ENCODE measurements at regions not wholly inside any gene's neighbourhood (a gene's known extent, or its start where the extent isn't known, plus 50 kb on each side); places are given as distances from the start of the nearest gene placed in this dataset.
"Not testable (repeated sequence)": the region's sequence is repeated elsewhere in the genome, so short reads cannot be mapped to it uniquely, and the experiment has no call there.

DNA sequence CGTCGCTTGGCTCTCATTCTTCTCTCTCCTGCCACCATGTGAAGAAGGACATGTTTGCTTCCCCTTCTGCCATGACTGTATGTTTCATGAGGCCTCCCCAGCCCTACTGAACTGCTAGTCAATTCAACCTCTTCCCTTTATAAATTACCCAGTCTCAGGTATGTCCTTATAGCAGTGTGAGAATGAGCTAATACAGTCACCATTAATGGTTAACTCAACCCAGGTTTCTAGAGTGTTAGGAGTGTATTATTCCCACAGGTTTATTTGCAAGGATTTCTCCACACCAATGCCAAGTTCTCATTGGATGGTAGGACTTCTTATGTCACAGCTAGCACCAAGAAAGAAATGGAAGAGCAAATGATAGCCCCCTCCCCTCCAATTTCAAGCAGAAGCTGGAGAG is 71.9 kb downstream of the DYNAP start:
- Mint-ChIP-seq H3K4me3 (no peak overlapping the region), H3K27ac (no peak overlapping the region), H3K4me1 (ENCODE audit: low read depth) (no peaks in the 10 kb centered on the region), H3K9me3 (no peaks in the 10 kb centered on the region), H3K36me3 (ENCODE audit: low read depth) (no peaks in the 10 kb centered on the region), H3K27me3 (ENCODE audit: insufficient read depth) (no peaks in the 10 kb centered on the region)
- TF ChIP-seq, protein P1, sequence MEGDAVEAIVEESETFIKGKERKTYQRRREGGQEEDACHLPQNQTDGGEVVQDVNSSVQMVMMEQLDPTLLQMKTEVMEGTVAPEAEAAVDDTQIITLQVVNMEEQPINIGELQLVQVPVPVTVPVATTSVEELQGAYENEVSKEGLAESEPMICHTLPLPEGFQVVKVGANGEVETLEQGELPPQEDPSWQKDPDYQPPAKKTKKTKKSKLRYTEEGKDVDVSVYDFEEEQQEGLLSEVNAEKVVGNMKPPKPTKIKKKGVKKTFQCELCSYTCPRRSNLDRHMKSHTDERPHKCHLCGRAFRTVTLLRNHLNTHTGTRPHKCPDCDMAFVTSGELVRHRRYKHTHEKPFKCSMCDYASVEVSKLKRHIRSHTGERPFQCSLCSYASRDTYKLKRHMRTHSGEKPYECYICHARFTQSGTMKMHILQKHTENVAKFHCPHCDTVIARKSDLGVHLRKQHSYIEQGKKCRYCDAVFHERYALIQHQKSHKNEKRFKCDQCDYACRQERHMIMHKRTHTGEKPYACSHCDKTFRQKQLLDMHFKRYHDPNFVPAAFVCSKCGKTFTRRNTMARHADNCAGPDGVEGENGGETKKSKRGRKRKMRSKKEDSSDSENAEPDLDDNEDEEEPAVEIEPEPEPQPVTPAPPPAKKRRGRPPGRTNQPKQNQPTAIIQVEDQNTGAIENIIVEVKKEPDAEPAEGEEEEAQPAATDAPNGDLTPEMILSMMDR (IDR thresholded peaks at IDR 0.05): no peak
- no peak for DNase-seq

DNA sequence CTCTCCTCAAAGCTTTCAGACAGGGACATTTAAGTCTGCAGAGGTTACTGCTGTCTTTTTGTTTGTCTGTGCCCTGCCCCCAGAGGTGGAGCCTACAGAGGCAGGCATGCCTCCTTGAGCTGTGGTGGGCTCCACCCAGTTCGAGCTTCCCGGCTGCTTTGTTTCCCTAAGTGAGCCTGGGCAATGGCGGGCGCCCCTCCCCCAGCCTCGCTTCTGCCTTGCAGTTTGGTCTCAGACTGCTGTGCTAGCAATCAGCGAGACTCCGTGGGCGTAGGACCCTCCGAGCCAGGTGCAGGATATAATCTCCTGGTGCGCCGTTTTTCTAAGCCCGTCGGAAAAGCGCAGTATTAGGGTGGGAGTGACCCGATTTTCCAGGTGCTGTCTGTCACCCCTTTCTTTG is 78.7 kb downstream of the DYNAP start:
- not testable (repeated sequence) for H3K9me3 Mint-ChIP-seq; H3K36me3 Mint-ChIP-seq (ENCODE audit: low read depth); H3K27ac Mint-ChIP-seq; H3K4me3 Mint-ChIP-seq; H3K27me3 Mint-ChIP-seq (ENCODE audit: insufficient read depth); H3K4me1 Mint-ChIP-seq (ENCODE audit: low read depth); DNase-seq

DNA sequence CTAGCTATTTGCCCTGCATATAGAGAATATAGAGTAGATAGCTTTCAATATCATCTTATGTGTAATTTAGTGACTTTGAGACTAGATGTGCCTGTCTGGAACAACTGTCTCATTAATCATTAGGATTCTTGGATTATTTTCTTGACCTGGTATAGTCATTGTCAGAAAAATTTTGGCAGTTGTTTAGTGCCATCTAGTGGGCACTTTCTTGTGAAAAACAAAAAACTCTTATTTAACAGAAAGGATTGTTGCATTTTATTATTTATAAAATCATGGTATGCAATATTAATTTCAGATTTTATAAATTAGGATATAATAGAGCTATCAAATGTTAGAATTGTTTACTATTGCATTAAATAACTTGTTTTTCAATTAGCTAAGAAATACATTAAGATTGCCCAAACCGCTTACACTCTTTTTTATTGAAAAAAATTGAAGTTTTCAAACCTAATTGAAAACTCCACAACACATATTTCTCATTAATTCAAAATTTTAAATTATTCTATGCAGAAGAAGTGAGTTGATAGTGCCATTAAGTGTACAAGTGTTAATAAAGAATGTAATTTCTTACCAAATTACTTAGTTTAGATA is 80.3 kb downstream of the DYNAP start:
- peak; percentile 40 for DNase-seq

DNA sequence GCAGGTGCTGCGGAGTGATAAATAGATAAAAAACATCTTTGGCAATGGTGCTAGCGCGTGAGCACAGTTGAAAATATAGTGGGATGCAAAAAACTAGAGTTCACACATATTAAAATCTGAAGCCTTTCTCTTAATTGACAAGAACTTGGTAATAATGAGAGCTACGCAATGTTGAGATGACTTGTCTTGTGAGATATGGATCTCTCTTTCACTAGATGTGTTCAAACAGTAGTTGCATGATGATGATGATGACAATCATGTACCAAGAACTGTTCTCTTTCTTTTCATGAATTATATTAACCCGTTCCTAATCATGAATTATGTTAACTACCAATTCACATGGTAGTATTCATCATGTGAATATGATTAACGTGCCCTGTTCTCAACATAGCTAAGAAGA is 81.1 kb downstream of the DYNAP start:
- peaks cover 6% of the 10 kb centered on the region for H3K27me3 Mint-ChIP-seq (ENCODE audit: insufficient read depth)
- DNase-seq: no peak
- peaks cover 7% of the 10 kb centered on the region for H3K4me1 Mint-ChIP-seq (ENCODE audit: low read depth)
- no peaks in the 10 kb centered on the region for H3K36me3 Mint-ChIP-seq (ENCODE audit: low read depth)
- H3K4me3 Mint-ChIP-seq: no peak overlapping the region
- TF ChIP-seq, protein P1 (IDR thresholded peaks at IDR 0.05): no peak
- no peaks in the 10 kb centered on the region for H3K9me3 Mint-ChIP-seq
- no peak overlapping the region for H3K27ac Mint-ChIP-seq

More for the DNA sequence above, 80.3 kb downstream of the DYNAP start:
- H3K4me3 Mint-ChIP-seq: no peak overlapping the region
- H3K27ac Mint-ChIP-seq: no peak overlapping the region
- peaks cover 6% of the 10 kb centered on the region for H3K27me3 Mint-ChIP-seq (ENCODE audit: insufficient read depth)
- H3K4me1 Mint-ChIP-seq (ENCODE audit: low read depth): peaks cover 7% of the 10 kb centered on the region
- H3K9me3 Mint-ChIP-seq: no peaks in the 10 kb centered on the region
- H3K36me3 Mint-ChIP-seq (ENCODE audit: low read depth): no peaks in the 10 kb centered on the region
- TF ChIP-seq, protein P1 (IDR thresholded peaks at IDR 0.05): peak; percentile 91

DNA sequence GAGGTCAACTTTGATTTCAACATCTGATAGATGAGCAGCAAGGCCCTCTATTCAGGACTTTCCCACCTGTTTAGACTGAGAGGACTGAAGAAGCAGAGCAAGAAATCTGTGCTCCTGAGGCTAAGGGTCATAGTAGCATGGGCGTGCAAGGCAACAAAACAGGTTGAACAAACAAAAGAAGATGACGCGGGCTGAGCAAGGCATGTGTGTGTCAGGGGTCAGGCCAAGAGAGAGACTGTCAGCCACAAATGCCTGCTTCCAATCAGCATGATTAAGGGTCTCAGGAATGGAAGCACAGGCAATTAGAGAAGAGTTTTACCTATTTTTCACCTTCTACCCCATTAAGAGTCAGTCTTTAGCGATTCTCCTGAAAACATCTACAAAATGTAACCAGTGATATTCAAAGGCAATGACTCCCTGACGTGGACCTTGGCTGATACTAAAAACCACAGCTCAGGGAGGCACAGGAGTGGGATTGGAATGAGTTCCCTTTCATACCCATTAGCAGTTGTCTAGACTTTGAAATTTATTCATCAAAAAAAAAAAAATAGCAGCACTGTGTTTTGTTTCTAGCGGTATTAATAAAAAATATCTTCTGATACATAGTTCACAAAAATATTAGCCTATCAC is 81.9 kb downstream of the DYNAP start:
- no peak for DNase-seq
- no peak overlapping the region for H3K27ac Mint-ChIP-seq
- peaks cover 7% of the 10 kb centered on the region for H3K4me1 Mint-ChIP-seq (ENCODE audit: low read depth)
- H3K4me3 Mint-ChIP-seq: no peak overlapping the region
- no peaks in the 10 kb centered on the region for H3K36me3 Mint-ChIP-seq (ENCODE audit: low read depth)
- TF ChIP-seq, protein P1 (IDR thresholded peaks at IDR 0.05): no peak
- no peaks in the 10 kb centered on the region for H3K9me3 Mint-ChIP-seq
- H3K27me3 Mint-ChIP-seq (ENCODE audit: insufficient read depth): peaks cover 6% of the 10 kb centered on the region

DNA sequence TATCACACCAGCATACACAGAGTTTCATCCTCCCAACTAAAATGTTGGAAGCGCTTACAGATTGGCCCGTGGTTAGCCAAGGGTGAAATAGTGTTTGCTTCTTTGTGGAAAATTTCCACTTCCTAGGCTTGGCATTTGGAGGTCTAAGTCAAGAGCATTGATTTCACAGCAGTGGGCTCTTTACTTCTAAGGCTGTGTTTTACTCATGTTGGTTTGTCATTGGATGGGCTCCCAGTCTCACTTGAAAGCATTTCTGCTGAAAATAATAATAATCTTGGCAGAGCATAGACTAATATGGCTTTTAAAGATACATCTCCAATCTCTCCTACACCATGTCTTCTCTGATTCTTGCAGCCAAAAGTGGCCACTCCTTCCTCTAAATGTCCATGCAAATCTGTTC is 82.9 kb downstream of the DYNAP start:
- no peak overlapping the region for H3K4me3 Mint-ChIP-seq
- no peaks in the 10 kb centered on the region for H3K9me3 Mint-ChIP-seq
- H3K4me1 Mint-ChIP-seq (ENCODE audit: low read depth): peaks cover 7% of the 10 kb centered on the region
- no peak overlapping the region for H3K27ac Mint-ChIP-seq
- peaks cover 6% of the 10 kb centered on the region for H3K27me3 Mint-ChIP-seq (ENCODE audit: insufficient read depth)
- H3K36me3 Mint-ChIP-seq (ENCODE audit: low read depth): no peaks in the 10 kb centered on the region
- no peak for DNase-seq
- TF ChIP-seq, protein P1 (IDR thresholded peaks at IDR 0.05): no peak

Measured in HFFc6 (cell line).